KOPT-K1 (cell line): ENCODE measurements at regions not wholly inside any gene's neighbourhood (a gene's known extent, or its start where the extent isn't known, plus 50 kb on each side); places are given as distances from the start of the nearest gene placed in this dataset.
"Not testable (repeated sequence)": the region's sequence is repeated elsewhere in the genome, so short reads cannot be mapped to it uniquely, and the experiment has no call there.

Source experiments
- H3K27ac ChIP-seq: fragments of 200-600 bp; sonication (generic); 2 replicates; pipeline ENCODE4 v1.5.1; 2016; ENCODE audit warnings: antibody characterized with exemption, mild to moderate bottlenecking, low read depth, low read length; ENCODE audit not compliant: poor library complexity, severe bottlenecking
- H3K36me3 ChIP-seq: fragments of 200-600 bp; sonication (generic); 2 replicates; pipeline ENCODE4 v1.5.1; 2017; ENCODE audit warnings: antibody characterized with exemption, mild to moderate bottlenecking, low read length, moderate library complexity; ENCODE audit not compliant: insufficient read depth
- H3K9me3 ChIP-seq: fragments of 200-600 bp; sonication (generic); 2 replicates; pipeline ENCODE4 v1.5.1; 2017; ENCODE audit warnings: antibody characterized with exemption, low read length, mild to moderate bottlenecking; ENCODE audit not compliant: insufficient read depth, poor library complexity, severe bottlenecking

- not testable (repeated sequence) for H3K36me3 ChIP-seq, H3K27ac ChIP-seq
- peaks cover 52% of the 10 kb centered on the region for H3K9me3 ChIP-seq
Observed at GRCh38 chr17:26936645-26937044, 357.3 kb upstream of the WSB1 start.

- H3K9me3 ChIP-seq: peaks cover 52% of the 10 kb centered on the region
- H3K36me3 ChIP-seq, H3K27ac ChIP-seq: not testable (repeated sequence)
Observed at GRCh38 chr17:26937750-26938322, 356.1 kb upstream of the WSB1 start.

GRCh38 chr17:26939755-26940154 lies 354.2 kb upstream of the WSB1 start:
- not testable (repeated sequence) for H3K36me3 ChIP-seq, H3K27ac ChIP-seq
- peaks cover 52% of the 10 kb centered on the region for H3K9me3 ChIP-seq

GRCh38 chr17:26940587-26940986 lies 353.3 kb upstream of the WSB1 start:
- not testable (repeated sequence) for H3K36me3 ChIP-seq, H3K27ac ChIP-seq
- peaks cover 52% of the 10 kb centered on the region for H3K9me3 ChIP-seq

- Histone ChIP-seq H3K9me3 (peaks cover 8% of the 10 kb centered on the region), H3K36me3 (no peaks in the 10 kb centered on the region), H3K27ac (no peak overlapping the region)
Observed at GRCh38 chr17:26962255-26963162, 331.4 kb upstream of the WSB1 start.

GRCh38 chr17:26963163-26963503 lies 330.8 kb upstream of the WSB1 start:
- Histone ChIP-seq H3K36me3 (no peaks in the 10 kb centered on the region), H3K27ac (no peak overlapping the region), H3K9me3 (peaks cover 8% of the 10 kb centered on the region)

- not testable (repeated sequence) for H3K9me3 ChIP-seq
Observed at GRCh38 chr17:26965898-26966624, 327.9 kb upstream of the WSB1 start.

GRCh38 chr17:26966625-26967179 lies 327.2 kb upstream of the WSB1 start:
- not testable (repeated sequence) for H3K9me3 ChIP-seq, H3K27ac ChIP-seq, H3K36me3 ChIP-seq

More at GRCh38 chr17:26965898-26966624, 327.9 kb upstream of the WSB1 start:
- not testable (repeated sequence) for H3K27ac ChIP-seq, H3K36me3 ChIP-seq

GRCh38 chr17:26981845-26982425 lies 312.0 kb upstream of the WSB1 start:
- not testable (repeated sequence) for H3K27ac ChIP-seq, H3K9me3 ChIP-seq, H3K36me3 ChIP-seq

GRCh38 chr17:26982563-26982962 lies 311.4 kb upstream of the WSB1 start:
- not testable (repeated sequence) for H3K27ac ChIP-seq, H3K36me3 ChIP-seq, H3K9me3 ChIP-seq

GRCh38 chr17:26987851-26988250 lies 306.1 kb upstream of the WSB1 start:
- not testable (repeated sequence) for H3K27ac ChIP-seq, H3K9me3 ChIP-seq, H3K36me3 ChIP-seq

GRCh38 chr17:26994648-26995047 lies 299.3 kb upstream of the WSB1 start:
- not testable (repeated sequence) for H3K9me3 ChIP-seq, H3K36me3 ChIP-seq, H3K27ac ChIP-seq

GRCh38 chr17:26996146-26996916 lies 297.6 kb upstream of the WSB1 start:
- H3K9me3 ChIP-seq, H3K27ac ChIP-seq, H3K36me3 ChIP-seq: not testable (repeated sequence)

GRCh38 chr17:27007734-27008531 lies 286.0 kb upstream of the WSB1 start:
- H3K36me3 ChIP-seq, H3K27ac ChIP-seq: not testable (repeated sequence)
- H3K9me3 ChIP-seq: peaks cover 12% of the 10 kb centered on the region
